Mammary epithelial cell (primary cell): ENCODE measurements at regions not wholly inside any gene's neighbourhood (a gene's known extent, or its start where the extent isn't known, plus 50 kb on each side); places are given as distances from the start of the nearest gene placed in this dataset.

Source experiments
- CTCF ChIP-seq, 2 donors: IDR thresholded peaks in 1 of 2; conservative IDR thresholded peaks in 1 of 2; 2 replicates each; pipeline ENCODE4 v1.5.1; 2011 to 2012; ENCODE audit warnings: inconsistent platforms in 2 of 2, low read length in 2 of 2, mild to moderate bottlenecking in 2 of 2, control low read depth in 1 of 2, low read depth in 1 of 2; ENCODE audit not compliant: insufficient read depth in 1 of 2; ENCODE audit errors: extremely low read depth in 1 of 2
- EZH2 ChIP-seq: IDR thresholded peaks from 2 replicates; pipeline ENCODE4 v1.6.1; 2012; ENCODE audit warnings: low read length, inconsistent platforms, borderline replicate concordance

GRCh38 chr4:178480105-178480504 lies 1037.9 kb upstream of the AGA start:
- TF ChIP-seq CTCF (conservative IDR thresholded peaks at IDR 0.05 in 1 of 2, IDR thresholded peaks at IDR 0.05 in 1 of 2; ENCODE audit: extremely low read depth in 1 of 2, insufficient read depth in 1 of 2, low read depth in 1 of 2, low read length in 2 of 2) (no peak), EZH2 (no peak)
